ENCODE measurements at regions not wholly inside any gene's neighbourhood (a gene's known extent, or its start where the extent isn't known, plus 50 kb on each side); places are given as distances from the start of the nearest gene placed in this dataset.

DNA sequence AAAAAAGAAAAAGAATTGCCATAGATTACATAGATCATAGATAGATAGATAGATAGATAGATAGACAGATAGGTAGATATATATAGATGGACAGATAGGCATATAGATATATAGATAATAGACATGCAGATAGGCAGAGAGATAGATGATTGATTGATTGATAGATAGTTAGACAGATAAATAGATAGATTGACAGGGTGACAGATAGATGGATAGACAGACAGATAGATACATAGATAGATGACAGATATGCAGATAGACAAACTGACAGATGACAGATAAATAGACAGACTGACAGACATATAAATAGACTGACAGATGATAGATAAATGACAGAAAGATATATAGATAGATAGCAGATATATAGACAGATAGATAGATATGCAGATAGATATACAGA, 474.0 kb downstream of the IRS2 start:
- TF ChIP-seq CTCF (IDR thresholded peaks at IDR 0.05): no peak
- TF ChIP-seq POLR2A (IDR thresholded peaks at IDR 0.05): no peak
